ENCODE measurements at regions not wholly inside any gene's neighbourhood (a gene's known extent, or its start where the extent isn't known, plus 50 kb on each side); places are given as distances from the start of the nearest gene placed in this dataset.
"Not testable (repeated sequence)": the region's sequence is repeated elsewhere in the genome, so short reads cannot be mapped to it uniquely, and the experiment has no call there.

- DNase-seq (ENCODE audit: extremely low spot score, insufficient read length, low read depth), result no peak
- no peak for FAIRE-seq
These were observed 498.2 kb downstream of the KCNA4 start for GRCh38 chr11:29518389-29519174.

- FAIRE-seq, result no peak
- DNase-seq (ENCODE audit: extremely low spot score, insufficient read length, low read depth), result no peak
These were observed 505.4 kb downstream of the KCNA4 start for GRCh38 chr11:29511394-29511793.

- FAIRE-seq, result no peak
- no peak for DNase-seq (ENCODE audit: extremely low spot score, insufficient read length, low read depth)
These were observed 509.5 kb downstream of the KCNA4 start for GRCh38 chr11:29507376-29507775.

- DNase-seq (ENCODE audit: extremely low spot score, insufficient read length, low read depth) (no peak), FAIRE-seq (no peak)
These were observed 521.2 kb downstream of the KCNA4 start for GRCh38 chr11:29495676-29496075.

- DNase-seq (ENCODE audit: extremely low spot score, insufficient read length, low read depth), result no peak
These were observed 525.9 kb downstream of the KCNA4 start for GRCh38 chr11:29490938-29491337.

GRCh38 chr11:29486301-29486700 is 530.5 kb downstream of the KCNA4 start:
- FAIRE-seq (no peak), DNase-seq (ENCODE audit: extremely low spot score, insufficient read length, low read depth) (no peak)

More at GRCh38 chr11:29490938-29491337, 525.9 kb downstream of the KCNA4 start:
- FAIRE-seq, result no peak

GRCh38 chr11:29485641-29486040 is 531.2 kb downstream of the KCNA4 start:
- DNase-seq (ENCODE audit: extremely low spot score, insufficient read length, low read depth) (no peak), FAIRE-seq (no peak)

GRCh38 chr11:29484548-29484947 is 532.3 kb downstream of the KCNA4 start:
- no peak for DNase-seq (ENCODE audit: extremely low spot score, insufficient read length, low read depth)
- FAIRE-seq, result no peak

GRCh38 chr11:29483831-29484230 is 533.0 kb downstream of the KCNA4 start:
- no peak for FAIRE-seq

GRCh38 chr11:29482510-29482909 is 534.3 kb downstream of the KCNA4 start:
- FAIRE-seq (no peak), DNase-seq (ENCODE audit: extremely low spot score, insufficient read length, low read depth) (no peak)

More at GRCh38 chr11:29483831-29484230, 533.0 kb downstream of the KCNA4 start:
- no peak for DNase-seq (ENCODE audit: extremely low spot score, insufficient read length, low read depth)

- no peak for FAIRE-seq
- no peak for DNase-seq (ENCODE audit: extremely low spot score, insufficient read length, low read depth)
These were observed 535.1 kb downstream of the KCNA4 start for GRCh38 chr11:29481738-29482137.

GRCh38 chr11:29480981-29481380 is 535.8 kb downstream of the KCNA4 start:
- FAIRE-seq (no peak), DNase-seq (ENCODE audit: extremely low spot score, insufficient read length, low read depth) (no peak)

- no peak for FAIRE-seq
These were observed 558.6 kb downstream of the KCNA4 start for GRCh38 chr11:29458252-29458651.

GRCh38 chr11:29452146-29452545 is 564.7 kb downstream of the KCNA4 start:
- no peak for FAIRE-seq
- DNase-seq (ENCODE audit: extremely low spot score, insufficient read length, low read depth), result no peak

More at GRCh38 chr11:29458252-29458651, 558.6 kb downstream of the KCNA4 start:
- DNase-seq (ENCODE audit: extremely low spot score, insufficient read length, low read depth), result no peak

GRCh38 chr11:29449281-29450074 is 567.4 kb downstream of the KCNA4 start:
- FAIRE-seq, result no peak
- DNase-seq (ENCODE audit: extremely low spot score, insufficient read length, low read depth), result no peak

GRCh38 chr11:29448246-29448877 is 568.5 kb downstream of the KCNA4 start:
- DNase-seq (ENCODE audit: extremely low spot score, insufficient read length, low read depth), result no peak
- FAIRE-seq, result no peak

GRCh38 chr11:29447821-29448220 is 569.0 kb downstream of the KCNA4 start:
- DNase-seq (ENCODE audit: extremely low spot score, insufficient read length, low read depth), result no peak
- FAIRE-seq, result no peak

GRCh38 chr11:29446132-29446531 is 570.7 kb downstream of the KCNA4 start:
- no peak for FAIRE-seq
- no peak for DNase-seq (ENCODE audit: extremely low spot score, insufficient read length, low read depth)

- not testable (repeated sequence) for FAIRE-seq; DNase-seq (ENCODE audit: extremely low spot score, insufficient read length, low read depth)
These were observed 571.6 kb downstream of the KCNA4 start for GRCh38 chr11:29445191-29445590.

GRCh38 chr11:29438815-29439214 is 578.0 kb downstream of the KCNA4 start:
- no peak for FAIRE-seq
- no peak for DNase-seq (ENCODE audit: extremely low spot score, insufficient read length, low read depth)

- DNase-seq (ENCODE audit: extremely low spot score, insufficient read length, low read depth) (no peak), FAIRE-seq (no peak)
These were observed 581.4 kb downstream of the KCNA4 start for GRCh38 chr11:29435421-29435820.

All from GM18507 (cell line).